IMR-90 (cell line): ENCODE measurements at regions not wholly inside any gene's neighbourhood (a gene's known extent, or its start where the extent isn't known, plus 50 kb on each side); places are given as distances from the start of the nearest gene placed in this dataset.

Source experiments
- ATAC-seq: fragments of 200-7000 bp; cut with Tn5 transposase; 2 replicates; pipeline ENCODE4 v1.9.1; 2020; ENCODE audit warnings: low read depth, mild to moderate bottlenecking, moderate library complexity
- BruUV-seq: library from RNA; stranded (reverse); fragments of 400-500 nt; replicated peaks from 2 replicates; lab custom pipeline; 2021; lab: Mats Ljungman, UMichigan
- CTCF ChIA-PET: fragments of 300-600 bp; formaldehyde crosslinking; extraction: SDS; loops from one replicate; lab custom pipeline; 2021; ENCODE audit warnings: antibody characterized with exemption; lab: Yijun Ruan, JAX
- POLR2A ChIA-PET: fragments of 300-600 bp; sonication (Branson Sonifier 250); formaldehyde crosslinking; loops from one replicate; lab custom pipeline; 2022; ENCODE audit warnings: antibody characterized with exemption; ENCODE audit not compliant: unreplicated experiment; lab: Charles Lee
- DNase-seq: peaks from one replicate; pipeline ENCODE4 v3.0.0; 2013
- H2AFZ ChIP-seq: replicated peaks from 2 replicates; pipeline ENCODE3; 2013; ENCODE audit warnings: low read length, mild to moderate bottlenecking; ENCODE audit not compliant: poor library complexity
- H2AK5ac ChIP-seq: 2 replicates; pipeline ENCODE4 v1.6.1; 2013; ENCODE audit warnings: low read depth, low read length, inconsistent platforms
- H2AK9ac ChIP-seq: replicated peaks from 2 replicates; pipeline ENCODE3; 2013; ENCODE audit warnings: mild to moderate bottlenecking, low read depth, low read length, moderate library complexity; ENCODE audit not compliant: poor library complexity
- H2BK120ac ChIP-seq: 2 replicates; pipeline ENCODE4 v1.6.1; 2013; ENCODE audit warnings: low read depth, low read length, inconsistent platforms
- H2BK15ac ChIP-seq: 3 replicates; pipeline ENCODE4 v1.6.1; 2013; ENCODE audit warnings: low read depth, low read length, inconsistent platforms
- H2BK20ac ChIP-seq: 2 replicates; pipeline ENCODE4 v1.6.1; 2013; ENCODE audit warnings: low read depth, mild to moderate bottlenecking, inconsistent platforms, low read length, moderate library complexity
- H2BK5ac ChIP-seq: 2 replicates; pipeline ENCODE4 v1.6.1; 2013; ENCODE audit warnings: mild to moderate bottlenecking, low read depth, low read length, inconsistent platforms; ENCODE audit not compliant: poor library complexity, severe bottlenecking
- H3K14ac ChIP-seq: replicated peaks from 2 replicates; pipeline ENCODE4 v1.6.1; 2013; ENCODE audit warnings: low read depth, low read length, inconsistent platforms
- H3K18ac ChIP-seq: 2 replicates; pipeline ENCODE4 v1.6.1; 2013; ENCODE audit warnings: low read depth, low read length, control low read depth
- H3K23ac ChIP-seq: 2 replicates; pipeline ENCODE4 v1.6.1; 2013; ENCODE audit warnings: low read depth, low read length, inconsistent platforms
- H3K27ac ChIP-seq: 2 replicates; pipeline ENCODE4 v1.5.1; 2013; ENCODE audit warnings: mild to moderate bottlenecking, control low read depth, low read length; ENCODE audit not compliant: insufficient read depth
- H3K27me3 ChIP-seq: 2 replicates; pipeline ENCODE4 v1.6.1; 2013; ENCODE audit warnings: low read length; ENCODE audit not compliant: control insufficient read depth, insufficient read depth
- H3K36me3 ChIP-seq: 2 replicates; pipeline ENCODE4 v1.6.1; 2013; ENCODE audit warnings: low read length, mixed read lengths; ENCODE audit not compliant: control insufficient read depth, insufficient read depth
- H3K4ac ChIP-seq: 2 replicates; pipeline ENCODE4 v1.6.1; 2013; ENCODE audit warnings: low read depth, low read length, inconsistent platforms
- H3K4me1 ChIP-seq: 2 replicates; pipeline ENCODE4 v1.6.1; 2013; ENCODE audit warnings: low read length, mixed read lengths; ENCODE audit not compliant: control insufficient read depth, insufficient read depth
- H3K4me2 ChIP-seq: 2 replicates; pipeline ENCODE4 v1.6.1; 2013; ENCODE audit warnings: low read depth, mild to moderate bottlenecking, control low read depth, low read length, moderate library complexity
- H3K4me3 ChIP-seq: 2 replicates; pipeline ENCODE4 v1.5.1; 2013; ENCODE audit warnings: low read depth, mild to moderate bottlenecking, control low read depth, low read length, moderate library complexity; ENCODE audit not compliant: insufficient read depth
- H3K56ac ChIP-seq: 2 replicates; pipeline ENCODE4 v1.6.1; 2013; ENCODE audit warnings: low read length, inconsistent platforms; ENCODE audit not compliant: insufficient read depth; ENCODE audit errors: extremely low read depth
- H3K79me1 ChIP-seq, 2 experiments: 2 replicates each; pipeline ENCODE4 v1.6.1; 2013; ENCODE audit warnings: low read length in 2 of 2, inconsistent platforms in 1 of 2, low read depth in 1 of 2
- H3K9ac ChIP-seq: 2 replicates; pipeline ENCODE4 v1.6.1; 2013; ENCODE audit warnings: low read depth, low read length, control low read depth
- H3K9me1 ChIP-seq: 2 replicates; pipeline ENCODE4 v1.6.1; 2013; ENCODE audit warnings: low read length, inconsistent platforms; ENCODE audit not compliant: insufficient read depth
- H3K9me3 ChIP-seq: 2 replicates; pipeline ENCODE4 v1.6.1; 2013; ENCODE audit warnings: low read length; ENCODE audit not compliant: control insufficient read depth, insufficient read depth
- H4K20me1 ChIP-seq: 2 replicates; pipeline ENCODE4 v1.6.1; 2013; ENCODE audit warnings: low read length, inconsistent platforms; ENCODE audit not compliant: insufficient read depth
- H4K5ac ChIP-seq: 2 replicates; pipeline ENCODE4 v1.6.1; 2013; ENCODE audit warnings: mild to moderate bottlenecking, low read depth, low read length, control low read depth
- H4K8ac ChIP-seq, 2 experiments: 2 replicates each; pipeline ENCODE4 v1.6.1; 2013; ENCODE audit warnings: low read depth in 2 of 2, low read length in 2 of 2, control low read depth in 1 of 2, inconsistent platforms in 1 of 2
- H4K91ac ChIP-seq: 2 replicates; pipeline ENCODE4 v1.6.1; 2013; ENCODE audit warnings: low read depth, low read length, inconsistent platforms; ENCODE audit not compliant: insufficient read depth
- BHLHE40 ChIP-seq: fragments of 150-350 bp; IDR thresholded peaks from 2 replicates; pipeline ENCODE4 v1.6.1; 2016; ENCODE audit warnings: mild to moderate bottlenecking, low read depth, low read length
- CHD1 ChIP-seq: IDR thresholded peaks from 2 replicates; pipeline ENCODE4 v1.6.1; 2012; ENCODE audit warnings: low read depth, low read length, improper control_type of control experiment
- ELK1 ChIP-seq: fragments of 150-350 bp; IDR thresholded peaks from 2 replicates; pipeline ENCODE4 v1.6.1; 2016; ENCODE audit warnings: low read depth, mild to moderate bottlenecking, low read length, moderate library complexity, borderline replicate concordance
- FOS ChIP-seq: fragments of 150-350 bp; IDR thresholded peaks from 2 replicates; pipeline ENCODE4 v1.6.1; 2016; ENCODE audit warnings: low read depth, low read length
- MXI1 ChIP-seq: IDR thresholded peaks from 2 replicates; pipeline ENCODE4 v1.6.1; 2012; ENCODE audit warnings: low read depth, mild to moderate bottlenecking, low read length, moderate library complexity, borderline replicate concordance
- NFE2L2 ChIP-seq: fragments of 150-350 bp; IDR thresholded peaks from 2 replicates; pipeline ENCODE4 v1.6.1; 2016; ENCODE audit warnings: low read depth, mild to moderate bottlenecking, low read length
- POLR2A ChIP-seq: IDR thresholded peaks from 2 replicates; pipeline ENCODE4 v1.6.1; 2012; ENCODE audit warnings: mild to moderate bottlenecking, low read depth, low read length
- RCOR1 ChIP-seq: IDR thresholded peaks from 2 replicates; pipeline ENCODE4 v1.6.1; 2012; ENCODE audit warnings: mild to moderate bottlenecking, low read length, improper control_type of control experiment; ENCODE audit not compliant: insufficient replicate concordance
- RFX5 ChIP-seq: IDR thresholded peaks from 2 replicates; pipeline ENCODE4 v1.8.0; 2012; ENCODE audit warnings: low read depth, mild to moderate bottlenecking, low read length, moderate library complexity
- SMC3 ChIP-seq: fragments of 150-350 bp; IDR thresholded peaks from 2 replicates; pipeline ENCODE4 v1.6.1; 2016; ENCODE audit warnings: low read depth, mild to moderate bottlenecking, antibody characterized with exemption, low read length, moderate library complexity
- USF2 ChIP-seq: fragments of 150-350 bp; IDR thresholded peaks from 2 replicates; pipeline ENCODE4 v1.6.1; 2017; ENCODE audit warnings: mild to moderate bottlenecking, antibody characterized with exemption, low read length, low read depth
- WGBS, 2 experiments: methylation state at CpG; one replicate each; pipeline versions ENCODE4 v1.1.5 to v1.1.7; 2013; ENCODE audit warnings: missing lambda C conversion rate in 2 of 2; ENCODE audit not compliant: insufficient read length in 1 of 2; ENCODE audit errors: extremely low coverage in 2 of 2; 5-methylcytosine and 5-hydroxymethylcytosine counted together
- dilution Hi-C: fragments of 300-500 bp; cut with HindIII; formaldehyde crosslinking; loops from one replicate; pipeline ENCODE4 v1.14.3; 2018; ENCODE audit warnings: low sequenced_read_pairs; ENCODE audit not compliant: unreplicated experiment
- in situ Hi-C: fragments of 300-500 bp; cut with MboI; formaldehyde crosslinking; loops from 3 replicates; pipeline ENCODE4 v1.14.3; 2019; ENCODE audit warnings: low sequenced_read_pairs, inconsistent platforms, mixed read lengths
- intact Hi-C: fragments of 100-400 bp; cut with micrococcal nuclease; formaldehyde crosslinking; loops from 2 replicates; pipeline ENCODE4 v1.10.0; 2022

GRCh38 chr2:208929139-208929864, 494.5 kb upstream of the MAP2 start:
- no peaks in the 10 kb centered on the region for H3K79me1 ChIP-seq
- WGBS, 2 experiments = no CpG with 5 or more reads among the region's 5 CpGs
- no peak for ATAC-seq
- CTCF ChIA-PET = no interaction called here
- H3K27ac ChIP-seq = no peak overlapping the region
- H4K8ac ChIP-seq = no peak overlapping the region
- no peak overlapping the region for H4K5ac ChIP-seq
- intact Hi-C loops = no loop called here
- DNase-seq = no peak
- no peak overlapping the region for H2AFZ ChIP-seq
- H3K56ac ChIP-seq = no peak overlapping the region
- no peaks in the 10 kb centered on the region for H3K9me1 ChIP-seq
- H3K36me3 ChIP-seq = no peaks in the 10 kb centered on the region
- no peaks in the 10 kb centered on the region for H4K20me1 ChIP-seq
- no peak overlapping the region for H2BK20ac ChIP-seq
- no peak overlapping the region for H3K9ac ChIP-seq
- H3K4me2 ChIP-seq = no peak overlapping the region
- H3K14ac ChIP-seq = no peak overlapping the region
- H2BK15ac ChIP-seq = no peak overlapping the region
- H3K4me1 ChIP-seq = no peaks in the 10 kb centered on the region
- BruUV-seq = no TSS peak
- no peak overlapping the region for H2BK5ac ChIP-seq
- dilution Hi-C loops = no loop called here
- in situ Hi-C loops = no loop called here
- peaks cover 8% of the 10 kb centered on the region for H3K9me3 ChIP-seq
- no peak overlapping the region for H2AK5ac ChIP-seq
- no peak overlapping the region for H2AK9ac ChIP-seq
- H3K4ac ChIP-seq = no peak overlapping the region
- H3K18ac ChIP-seq = no peak overlapping the region
- H3K4me3 ChIP-seq = no peak overlapping the region
- H3K27me3 ChIP-seq = no peaks in the 10 kb centered on the region
- POLR2A ChIA-PET = no interaction called here
- no peak overlapping the region for H4K91ac ChIP-seq
- TF ChIP-seq ELK1 = no peak
- no peak for TF ChIP-seq RCOR1
- no peak for TF ChIP-seq RFX5
- TF ChIP-seq SMC3 = no peak
- no peak for TF ChIP-seq CHD1
- no peak for TF ChIP-seq MXI1
- no peak for TF ChIP-seq USF2
- no peak for TF ChIP-seq FOS
- no peak for TF ChIP-seq POLR2A
- no peak for TF ChIP-seq NFE2L2
- TF ChIP-seq BHLHE40 = no peak
- no peak overlapping the region for H3K23ac ChIP-seq
- no peak overlapping the region for H2BK120ac ChIP-seq
